Kidney (tissue), 13 donors: ENCODE measurements at regions not wholly inside any gene's neighbourhood (a gene's known extent, or its start where the extent isn't known, plus 50 kb on each side); places are given as distances from the start of the nearest gene placed in this dataset.
"Not testable (repeated sequence)": the region's sequence is repeated elsewhere in the genome, so short reads cannot be mapped to it uniquely, and the experiment has no call there.

Experiments
- DNase-seq, 5 donors: peaks; one replicate each; pipeline ENCODE4 v3.0.0-alpha.2; 2013 to 2020
- FAIRE-seq: peaks from 2 replicates; lab custom pipeline; 2012; peaks lifted over from hg19 to GRCh38; lab: Jason Lieb, UNC
- H3K27ac ChIP-seq, 2 donors: one replicate each; pipeline ENCODE4 v1.7.0; 2013; ENCODE audit warnings: low read depth in 2 of 2, low read length in 2 of 2, inconsistent platforms in 1 of 2
- H3K27me3 ChIP-seq: one replicate; pipeline ENCODE4 v1.7.1; 2013; ENCODE audit warnings: low read length, inconsistent platforms; ENCODE audit not compliant: control insufficient read depth, insufficient read depth
- H3K36me3 ChIP-seq, 3 donors: one replicate each; pipeline versions ENCODE4 v1.7.0 to v1.7.1; 2013; ENCODE audit warnings: low read length in 3 of 3, control low read depth in 1 of 3, inconsistent platforms in 1 of 3; ENCODE audit not compliant: insufficient read depth in 3 of 3, control insufficient read depth in 2 of 3
- H3K4me1 ChIP-seq, 3 donors: one replicate each; pipeline versions ENCODE4 v1.7.0 to v1.7.1; 2013; ENCODE audit warnings: low read length in 3 of 3, inconsistent platforms in 1 of 3, low read depth in 1 of 3; ENCODE audit not compliant: control insufficient read depth in 2 of 3, insufficient read depth in 2 of 3
- H3K4me3 ChIP-seq, 3 donors: one replicate each; pipeline versions ENCODE4 v1.7.0 to v1.8.1; 2013; ENCODE audit warnings: low read length in 3 of 3, control low read depth in 1 of 3, inconsistent platforms in 1 of 3
- H3K9ac ChIP-seq, 3 donors: one replicate each; pipeline versions ENCODE4 v1.7.0 to v1.7.1; 2013; ENCODE audit warnings: low read length in 3 of 3, control low read depth in 1 of 3, inconsistent platforms in 1 of 3
- H3K9me3 ChIP-seq, 3 donors: one replicate each; pipeline versions ENCODE4 v1.7.0 to v1.7.1; 2013; ENCODE audit warnings: low read length in 3 of 3, control low read depth in 1 of 3, inconsistent platforms in 1 of 3; ENCODE audit not compliant: control insufficient read depth in 2 of 3, insufficient read depth in 1 of 3
- CTCF ChIP-seq: IDR thresholded peaks from 3 replicates; pipeline ENCODE4 v1.5.1; 2012; ENCODE audit warnings: mild to moderate bottlenecking, moderate library complexity, borderline replicate concordance; ENCODE audit not compliant: insufficient read depth; ENCODE audit errors: extremely low read depth
- intact Hi-C: fragments of 100-400 bp; cut with DNase I; formaldehyde crosslinking; loops from one replicate; pipeline ENCODE4 v1.11.1; 2022
- donor health status: control.
- donor health status: control.
- donor health status: control.
- donor health status: control.
- donor health status: control.
- donor health status: DM: yes; HTN: yes; CAD: no.
- donor health status: Normal renal cell carcinoma (clear cell type).

GRCh38 chr6:157753291-157753690, 69.8 kb upstream of the SNX9 start:
- H3K4me3 ChIP-seq = no peak overlapping the region
- TF ChIP-seq CTCF = no peak
- H3K9ac ChIP-seq = no peak overlapping the region
- intact Hi-C loops = loop anchor here (10.0 kb wide), 1 partner anchor 102 kb away; no protein-coding TSS in a partner anchor
- H3K27ac ChIP-seq = no peak overlapping the region
- FAIRE-seq = no peak
- no peaks in the 10 kb centered on the region for H3K36me3 ChIP-seq
- peaks cover 0 to 14% (median 10%) of the 10 kb centered on the region in 3 donors for H3K4me1 ChIP-seq
- DNase-seq = no peak
- H3K27me3 ChIP-seq = no peaks in the 10 kb centered on the region
- no peaks in the 10 kb centered on the region for H3K9me3 ChIP-seq

- not testable (repeated sequence) for H3K36me3 ChIP-seq, DNase-seq, H3K27me3 ChIP-seq, H3K9me3 ChIP-seq, FAIRE-seq, H3K9ac ChIP-seq, H3K27ac ChIP-seq, H3K4me3 ChIP-seq
- intact Hi-C loops = loop anchor here (10.0 kb wide), 1 partner anchor 101 kb away; no protein-coding TSS in a partner anchor
- H3K4me1 ChIP-seq = peaks cover 0 to 14% (median 10%) of the 10 kb centered on the region in 3 donors
Measured at GRCh38 chr6:157753801-157754200, 69.2 kb upstream of the SNX9 start.

- Histone ChIP-seq H3K27ac (no peak overlapping the region), H3K9ac (no peak overlapping the region), H3K36me3 (no peaks in the 10 kb centered on the region), H3K4me1 (peaks cover 0 to 14% (median 10%) of the 10 kb centered on the region in 3 donors), H3K4me3 (no peak overlapping the region), H3K27me3 (no peaks in the 10 kb centered on the region), H3K9me3 (no peaks in the 10 kb centered on the region)
- no peak for TF ChIP-seq CTCF
- DNase-seq (no peak), FAIRE-seq (no peak)
- intact Hi-C loops = loop anchor here (10.0 kb wide), 1 partner anchor 100 kb away; no protein-coding TSS in a partner anchor
Measured at GRCh38 chr6:157754351-157754750, 68.7 kb upstream of the SNX9 start.

- H3K9me3 ChIP-seq = no peaks in the 10 kb centered on the region
- no peak for TF ChIP-seq CTCF
- no peak overlapping the region for H3K4me3 ChIP-seq
- no peaks in the 10 kb centered on the region for H3K36me3 ChIP-seq
- H3K27ac ChIP-seq = no peak overlapping the region
- FAIRE-seq (no peak), DNase-seq (no peak)
- H3K4me1 ChIP-seq = peaks cover 0 to 14% (median 10%) of the 10 kb centered on the region in 3 donors
- intact Hi-C loops = loop anchor here (10.0 kb wide), 1 partner anchor 100 kb away; no protein-coding TSS in a partner anchor
- H3K9ac ChIP-seq = no peak overlapping the region
- H3K27me3 ChIP-seq = no peaks in the 10 kb centered on the region
Measured at GRCh38 chr6:157755032-157755745, 67.9 kb upstream of the SNX9 start.
